ENCODE measurements at regions not wholly inside any gene's neighbourhood (a gene's known extent, or its start where the extent isn't known, plus 50 kb on each side); places are given as distances from the start of the nearest gene placed in this dataset.

DNA sequence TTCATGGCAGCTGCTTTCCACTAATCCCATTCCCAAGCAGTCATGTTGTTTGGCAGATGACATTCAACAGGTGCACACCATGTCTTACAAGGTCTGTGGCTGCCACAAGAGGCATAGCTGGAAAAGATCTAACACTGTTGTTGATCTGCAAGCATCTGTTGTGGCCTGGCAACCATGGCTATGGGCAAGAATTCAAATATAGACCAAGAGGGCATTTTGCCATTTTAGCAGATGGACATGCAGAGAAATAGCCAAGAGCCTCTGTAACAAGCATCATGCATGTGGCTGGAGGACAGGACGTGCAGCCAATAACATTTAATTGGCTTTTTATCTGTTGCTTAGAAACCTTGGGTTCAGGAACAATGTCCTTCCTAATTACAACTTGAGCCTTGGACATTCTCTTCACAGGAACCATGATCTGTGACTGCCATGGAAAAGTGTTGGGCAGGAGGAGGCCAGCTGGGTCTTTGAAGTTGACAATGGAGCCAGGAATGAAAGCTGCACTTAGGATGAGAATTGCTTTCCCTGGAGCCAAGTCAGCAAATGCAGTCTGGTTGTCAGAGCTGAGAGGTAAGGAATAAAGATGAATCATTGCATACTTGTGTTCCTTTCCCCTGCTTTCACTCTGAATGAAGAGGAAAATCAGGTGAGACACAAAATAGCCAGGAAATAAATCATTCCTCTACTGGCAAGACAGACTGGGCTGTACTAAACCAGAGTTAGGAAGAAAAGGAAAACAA lies 113.6 kb upstream of the ANO5 start:
- H3K4me3 ChIP-seq = no peak overlapping the region
- intact Hi-C loops (cut with DNase I) = no loop called here
- H3K9me3 ChIP-seq = no peaks in the 10 kb centered on the region
- no peaks in the 10 kb centered on the region for H3K36me3 ChIP-seq
- no peak overlapping the region for H3K27ac ChIP-seq
- DNase-seq (ENCODE audit: low spot score in 2 of 2) = no peak
- H3K27me3 ChIP-seq = no peaks in the 10 kb centered on the region
- H3K4me1 ChIP-seq = no peaks in the 10 kb centered on the region
- TF ChIP-seq CTCF (IDR thresholded peaks at IDR 0.05) = no peak

- Histone ChIP-seq H3K36me3 (no peaks in the 10 kb centered on the region), H3K4me3 (no peak overlapping the region), H3K27ac (no peak overlapping the region), H3K9me3 (no peaks in the 10 kb centered on the region), H3K27me3 (no peaks in the 10 kb centered on the region), H3K4me1 (no peaks in the 10 kb centered on the region)
- no peak for TF ChIP-seq CTCF (IDR thresholded peaks at IDR 0.05)
- DNase-seq (ENCODE audit: low spot score in 2 of 2) = no peak
- intact Hi-C loops (cut with DNase I) = no loop called here
Measured at GRCh38 chr11:22082178-22082577, 110.7 kb upstream of the ANO5 start.

DNA sequence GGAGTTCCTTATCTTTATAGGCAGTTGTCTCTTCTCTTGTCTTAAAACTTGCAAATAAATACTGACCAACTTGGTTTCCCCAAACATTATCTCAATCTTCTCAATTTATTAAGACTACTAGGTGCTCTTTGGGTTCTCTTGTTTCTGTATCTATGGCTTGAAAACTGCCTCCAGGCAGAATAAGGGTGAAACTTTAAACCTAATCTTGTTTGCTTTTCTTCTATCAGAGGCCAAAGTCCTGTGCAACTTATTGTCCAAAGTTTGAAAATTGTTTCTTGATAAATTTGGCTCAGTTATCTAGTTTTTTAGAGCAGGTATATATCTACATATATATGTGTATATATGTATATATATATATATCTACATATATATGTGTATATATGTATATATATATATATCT lies 110.1 kb upstream of the ANO5 start:
- Histone ChIP-seq H3K9me3 (no peaks in the 10 kb centered on the region), H3K4me1 (no peaks in the 10 kb centered on the region), H3K36me3 (no peaks in the 10 kb centered on the region), H3K4me3 (no peak overlapping the region), H3K27me3 (no peaks in the 10 kb centered on the region), H3K27ac (no peak overlapping the region)
- intact Hi-C loops (cut with DNase I) = no loop called here
- no peak for TF ChIP-seq CTCF (IDR thresholded peaks at IDR 0.05)
- no peak for DNase-seq (ENCODE audit: low spot score in 2 of 2)

DNA sequence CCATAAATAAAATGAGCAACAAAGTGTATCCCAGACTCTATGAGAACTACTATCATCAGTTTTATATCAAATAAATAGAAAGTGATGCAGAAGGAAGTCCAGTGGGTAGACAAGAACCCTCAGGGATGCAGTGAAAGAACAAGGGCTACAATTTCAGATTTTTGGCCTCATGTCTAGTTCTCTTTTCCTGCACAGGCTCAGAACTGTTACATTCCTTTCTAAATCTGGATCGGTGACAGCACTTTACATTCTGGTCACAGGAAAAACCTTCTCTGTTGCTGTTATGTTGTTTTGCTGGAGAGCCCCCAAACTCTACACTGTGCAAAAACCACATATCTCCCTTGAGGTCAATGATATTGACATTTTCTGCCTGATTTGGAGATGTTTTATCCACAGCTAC lies 108.8 kb upstream of the ANO5 start:
- no peak for DNase-seq (ENCODE audit: low spot score in 2 of 2)

GRCh38 chr11:22084564-22084963 lies 108.3 kb upstream of the ANO5 start:
- no peak overlapping the region for H3K27ac ChIP-seq
- no peak overlapping the region for H3K4me3 ChIP-seq
- no peaks in the 10 kb centered on the region for H3K27me3 ChIP-seq
- no peaks in the 10 kb centered on the region for H3K9me3 ChIP-seq
- H3K4me1 ChIP-seq = no peaks in the 10 kb centered on the region
- no peak for DNase-seq (ENCODE audit: low spot score in 2 of 2)
- H3K36me3 ChIP-seq = no peaks in the 10 kb centered on the region
- no peak for TF ChIP-seq CTCF (IDR thresholded peaks at IDR 0.05)
- intact Hi-C loops (cut with DNase I) = no loop called here

More for the DNA sequence above, 108.8 kb upstream of the ANO5 start:
- intact Hi-C loops (cut with DNase I) = no loop called here
- H3K27me3 ChIP-seq = no peaks in the 10 kb centered on the region
- H3K27ac ChIP-seq = no peak overlapping the region
- H3K9me3 ChIP-seq = no peaks in the 10 kb centered on the region
- no peak for TF ChIP-seq CTCF (IDR thresholded peaks at IDR 0.05)
- no peaks in the 10 kb centered on the region for H3K4me1 ChIP-seq
- H3K36me3 ChIP-seq = no peaks in the 10 kb centered on the region
- no peak overlapping the region for H3K4me3 ChIP-seq

- DNase-seq (ENCODE audit: low spot score in 2 of 2) = no peak
- no peak for TF ChIP-seq CTCF (IDR thresholded peaks at IDR 0.05)
- Histone ChIP-seq H3K27ac (no peak overlapping the region), H3K27me3 (no peaks in the 10 kb centered on the region), H3K4me3 (no peak overlapping the region), H3K9me3 (no peaks in the 10 kb centered on the region), H3K36me3 (no peaks in the 10 kb centered on the region), H3K4me1 (no peaks in the 10 kb centered on the region)
- intact Hi-C loops (cut with DNase I) = no loop called here
Measured at GRCh38 chr11:22089609-22090008, 103.3 kb upstream of the ANO5 start.
